COR-L47 (cell line): ENCODE measurements at regions not wholly inside any gene's neighbourhood (a gene's known extent, or its start where the extent isn't known, plus 50 kb on each side); places are given as distances from the start of the nearest gene placed in this dataset.
A peak's percentile ranks its signal among the peaks of the same experiment; 100 is the strongest.

Experiments used
- DNase-seq: peaks from one replicate; lab custom pipeline; 2025; lab: John Stamatoyannopoulos, UW

DNA sequence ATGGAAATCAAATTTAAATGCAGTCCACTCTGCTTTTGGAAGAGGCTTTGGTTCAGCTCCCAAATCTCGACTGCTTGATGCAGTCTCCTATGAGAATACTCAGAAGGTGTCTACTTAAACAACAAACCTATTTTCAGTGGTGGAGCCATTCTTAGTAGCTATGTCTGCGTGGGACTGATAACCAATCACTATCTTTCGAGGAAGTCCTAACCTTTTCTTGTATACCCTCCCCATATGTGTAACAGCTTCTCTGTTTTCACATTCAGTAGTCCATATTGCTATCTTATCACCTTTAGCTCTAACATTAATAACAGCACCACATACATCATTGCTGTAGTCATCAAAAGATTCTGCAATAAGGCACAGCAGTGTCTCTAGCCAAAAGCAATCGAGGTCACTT lies 333.0 kb upstream of the ATP11B start:
- DNase-seq, result no peak

DNA sequence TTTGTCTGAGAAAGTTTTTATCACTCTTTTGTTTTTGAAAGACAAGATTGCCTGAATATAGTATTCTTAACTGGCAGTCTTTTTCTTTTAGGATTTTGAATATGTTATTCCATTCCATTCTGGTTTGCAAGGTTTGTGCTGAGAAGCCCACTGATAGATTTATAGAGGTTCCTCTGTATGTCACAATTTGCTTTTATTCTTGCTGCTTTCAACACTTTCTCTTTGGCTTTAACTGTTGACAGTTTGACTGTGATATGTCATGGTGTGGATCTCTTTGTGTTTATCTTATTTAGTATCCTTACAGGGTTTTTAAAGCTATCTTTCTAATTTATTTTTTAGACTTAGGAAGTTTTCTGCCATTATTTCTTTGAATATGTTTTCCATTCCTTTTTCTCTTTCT lies 331.2 kb upstream of the ATP11B start:
- no peak for DNase-seq

DNA sequence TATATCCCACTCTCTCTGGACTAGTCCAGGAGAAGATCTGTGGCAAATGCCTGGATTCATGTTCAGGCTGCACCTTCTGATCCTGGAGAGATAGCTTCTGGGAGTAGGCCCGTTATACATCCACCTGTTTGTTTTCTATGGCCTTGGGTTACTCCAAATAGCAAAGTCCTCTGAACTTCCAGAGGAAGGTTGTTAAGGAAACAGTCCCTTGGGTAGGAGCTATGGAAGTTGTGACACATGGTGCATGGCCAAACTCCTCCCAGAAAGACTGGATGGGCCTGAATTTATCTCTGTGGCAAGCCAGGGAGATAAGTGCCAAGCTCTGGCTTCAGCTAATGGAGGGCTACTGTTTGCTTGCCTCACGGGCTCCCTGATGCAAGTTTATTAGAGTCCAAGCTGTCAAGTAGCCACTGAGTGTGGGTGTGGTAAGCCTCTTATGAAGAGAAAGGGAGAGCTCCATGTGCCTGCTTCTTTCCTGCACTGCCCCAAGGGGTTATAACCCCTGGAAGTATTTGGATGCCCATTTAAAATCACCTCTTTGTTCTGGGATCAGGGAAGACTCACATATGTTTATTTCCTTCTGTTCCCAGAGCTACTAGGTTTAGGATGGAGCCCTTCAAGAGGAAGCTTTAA lies 328.7 kb upstream of the ATP11B start:
- no peak for DNase-seq

DNA sequence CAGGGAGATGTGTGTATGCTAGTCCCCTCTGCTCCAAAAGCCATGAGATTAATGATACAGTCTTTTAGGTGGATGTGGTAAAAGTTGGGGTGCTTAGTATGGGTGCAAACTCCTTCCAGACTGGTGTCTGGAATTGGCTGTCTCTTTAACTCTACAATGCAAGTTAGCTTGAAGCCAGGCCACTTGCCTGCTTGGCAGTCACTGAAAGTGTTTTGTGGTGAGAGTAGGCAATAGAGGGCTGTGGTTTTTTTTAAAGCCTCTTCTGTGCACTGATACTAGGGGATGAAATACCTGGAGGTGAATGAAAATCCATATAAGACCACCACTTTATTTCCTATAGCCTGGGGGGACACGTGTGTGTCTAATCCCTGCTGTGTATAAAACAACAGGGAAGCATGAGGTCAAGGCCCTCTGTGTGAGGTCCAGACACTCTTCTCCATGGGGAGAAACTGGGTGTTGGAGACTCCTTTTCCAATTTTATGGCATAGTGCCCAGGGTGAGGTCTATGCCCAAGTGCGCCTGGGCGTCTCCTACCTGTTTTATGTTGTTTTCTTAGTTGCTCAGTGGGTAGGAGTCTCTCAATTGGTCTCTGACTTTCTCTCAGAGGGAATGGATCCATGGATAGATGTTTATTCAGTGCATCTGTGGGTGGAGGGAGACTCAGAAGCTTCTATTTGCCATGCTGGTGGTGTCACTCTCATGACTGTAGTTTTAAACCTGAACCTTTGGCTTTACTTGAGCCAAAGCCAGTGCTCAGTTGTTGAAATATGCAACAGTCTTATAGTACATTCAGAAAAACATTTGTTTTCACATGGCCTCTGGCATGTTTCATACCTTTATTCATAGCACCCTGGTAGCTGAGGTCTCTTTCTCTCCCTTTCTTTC lies 327.8 kb upstream of the ATP11B start:
- DNase-seq, result peak; percentile 93

DNA sequence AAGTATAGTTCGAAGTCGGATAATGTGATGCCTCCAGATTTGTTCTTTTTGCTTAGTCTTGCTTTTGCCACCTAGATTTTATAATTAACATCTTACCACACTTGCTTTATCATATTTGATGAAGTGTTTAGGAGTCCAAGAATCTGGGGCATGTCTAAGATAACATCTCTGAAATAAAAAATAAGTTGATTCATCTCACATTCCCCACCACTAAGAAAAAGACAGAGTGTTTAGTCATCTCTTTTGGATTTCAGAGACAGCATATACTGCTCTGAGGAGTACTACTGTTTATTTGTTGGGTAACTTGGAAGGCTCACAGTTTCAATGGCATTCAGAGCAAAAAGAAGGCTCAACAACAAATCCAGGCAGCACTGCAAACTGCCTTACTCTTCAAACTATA lies 324.2 kb upstream of the ATP11B start:
- no peak for DNase-seq

DNA sequence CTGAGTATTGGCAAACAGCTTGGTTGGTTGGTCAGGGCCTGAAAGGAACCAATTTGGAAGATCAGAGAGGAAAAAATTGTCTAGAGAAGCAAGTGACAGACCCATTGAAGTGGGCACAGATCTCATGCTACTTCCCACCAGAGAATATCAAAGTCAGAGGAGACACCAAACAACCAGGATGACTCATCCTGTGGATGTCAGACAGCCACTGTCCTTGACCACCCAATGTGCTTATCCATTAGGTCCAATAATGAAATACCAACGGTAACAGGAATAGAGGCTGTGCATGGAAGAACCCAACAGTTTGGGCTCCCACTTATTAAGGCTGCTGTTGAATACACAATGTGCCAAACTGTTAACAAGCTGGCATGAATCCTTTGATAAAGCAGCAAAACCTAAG lies 323.1 kb upstream of the ATP11B start:
- no peak for DNase-seq

DNA sequence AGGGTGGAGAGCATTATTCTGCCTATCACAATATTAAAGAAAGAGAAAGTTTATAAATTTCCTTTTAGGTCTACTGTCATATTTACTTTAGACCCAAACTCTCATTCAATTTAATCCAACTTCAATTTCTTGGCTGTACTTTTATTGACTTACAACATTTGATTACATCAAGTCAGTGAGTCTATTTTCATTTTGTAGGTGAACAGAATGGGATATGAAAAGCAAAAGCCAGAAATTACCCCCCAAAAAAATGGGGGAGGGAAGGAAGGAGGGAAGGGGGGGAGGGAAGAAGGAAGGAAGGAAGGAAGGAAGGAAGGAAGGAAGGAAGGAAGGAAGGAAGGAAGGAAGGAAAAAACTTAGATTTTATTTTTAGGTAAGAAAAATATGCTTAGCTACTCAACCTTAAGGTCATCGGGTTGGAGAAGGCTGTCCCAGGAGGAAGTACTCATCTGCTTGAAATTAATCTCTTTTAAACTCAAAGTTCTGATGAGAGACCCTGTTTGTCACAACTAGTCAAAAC lies 320.1 kb upstream of the ATP11B start:
- no peak for DNase-seq

DNA sequence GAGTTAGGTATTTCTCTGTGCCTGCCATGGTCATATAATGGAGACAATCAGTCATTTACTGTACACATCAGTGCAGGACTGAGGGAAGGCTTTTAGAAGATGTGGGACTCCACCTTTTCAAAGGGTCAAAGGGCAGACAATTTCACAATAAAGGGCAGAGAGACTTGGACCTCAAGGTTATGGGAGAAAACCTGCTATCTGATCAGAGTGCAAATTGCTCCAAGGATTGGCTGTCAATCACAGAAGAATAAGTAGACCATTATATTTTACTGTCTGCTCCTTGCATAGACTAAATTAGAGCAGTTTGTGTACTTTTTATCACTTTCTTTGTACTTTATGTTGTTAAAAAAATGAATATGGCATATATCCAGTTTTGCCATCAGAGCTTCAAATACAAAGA lies 314.9 kb upstream of the ATP11B start:
- no peak for DNase-seq

DNA sequence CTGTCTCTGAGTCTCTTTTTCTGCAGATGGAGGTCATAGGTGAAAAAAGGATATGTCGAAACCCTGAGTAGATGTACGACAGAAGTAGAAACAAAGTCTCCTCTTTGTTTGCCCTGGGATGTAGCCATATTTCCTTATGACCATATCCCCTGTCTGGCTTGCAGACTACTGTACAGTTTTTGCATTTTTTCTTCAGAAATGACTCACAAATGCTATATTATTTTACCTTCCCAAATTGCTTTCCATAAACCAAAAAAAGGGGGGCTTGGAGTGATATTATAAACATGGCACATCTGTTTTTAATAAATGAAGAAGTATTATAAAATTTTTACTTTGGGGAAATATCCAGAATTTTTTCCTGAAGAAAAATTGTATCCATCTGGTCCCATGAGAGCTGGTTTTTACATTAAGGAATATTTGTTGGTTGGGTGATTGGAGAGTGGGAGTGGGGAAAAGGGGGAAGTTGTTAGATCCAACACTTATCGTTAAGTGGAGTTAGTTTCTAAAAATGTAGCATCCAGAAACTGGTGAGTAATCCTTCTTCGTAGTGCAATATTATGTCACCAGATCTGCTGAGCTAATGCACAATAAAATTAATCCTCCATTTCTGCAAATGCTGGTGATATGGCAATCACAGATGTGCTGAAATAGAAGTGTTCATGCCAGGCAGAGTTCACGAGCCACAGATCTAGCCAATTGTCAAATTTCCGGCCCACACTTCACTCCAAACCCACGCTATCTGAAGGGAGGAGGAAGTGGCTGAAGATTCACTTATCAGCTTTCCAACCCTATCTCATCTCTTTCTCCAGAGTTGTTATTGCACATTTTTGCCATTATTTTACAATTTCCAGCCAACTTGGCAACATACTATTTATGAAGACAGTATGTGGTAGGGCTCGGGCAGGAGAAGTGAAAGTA lies 313.6 kb upstream of the ATP11B start:
- DNase-seq, result no peak

DNA sequence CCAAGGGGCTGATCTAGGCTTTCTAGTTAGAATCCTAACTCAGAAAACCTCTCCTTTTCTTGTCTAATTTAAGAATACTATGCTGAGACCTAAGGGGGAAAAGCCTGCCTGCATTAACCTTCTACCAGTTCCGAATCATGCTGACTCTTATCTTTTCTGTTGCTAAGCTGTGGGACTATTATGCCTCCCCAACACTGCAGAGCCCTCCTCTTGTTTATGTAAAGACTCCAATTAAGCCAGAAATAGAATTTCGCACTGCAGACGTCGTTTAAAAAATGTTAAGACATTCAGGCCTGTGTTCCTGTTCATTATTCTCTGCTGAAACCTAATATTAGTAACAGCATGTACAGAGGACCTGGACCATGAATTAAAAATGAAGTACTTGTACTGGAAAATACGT lies 310.6 kb upstream of the ATP11B start:
- peak; percentile 52 for DNase-seq

DNA sequence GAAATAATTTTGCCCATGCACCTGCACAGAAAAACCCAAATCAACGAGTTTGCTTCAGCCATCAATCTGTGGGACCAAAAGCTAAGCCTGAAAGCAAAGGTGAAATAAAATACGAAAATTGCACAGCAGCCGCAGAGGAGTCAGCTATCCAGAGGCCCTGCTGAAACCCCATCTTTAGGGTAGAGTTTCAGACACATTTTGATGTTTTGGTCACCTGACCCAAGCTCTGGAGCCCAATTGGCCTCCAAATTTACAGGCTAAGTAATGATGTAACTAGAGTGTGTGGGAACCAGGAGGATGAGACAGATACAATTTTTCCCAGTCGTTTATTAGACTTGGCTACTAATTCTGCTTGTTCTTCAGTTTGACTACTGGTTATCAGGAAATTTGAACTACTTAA lies 308.6 kb upstream of the ATP11B start:
- peak; percentile 17 for DNase-seq

DNA sequence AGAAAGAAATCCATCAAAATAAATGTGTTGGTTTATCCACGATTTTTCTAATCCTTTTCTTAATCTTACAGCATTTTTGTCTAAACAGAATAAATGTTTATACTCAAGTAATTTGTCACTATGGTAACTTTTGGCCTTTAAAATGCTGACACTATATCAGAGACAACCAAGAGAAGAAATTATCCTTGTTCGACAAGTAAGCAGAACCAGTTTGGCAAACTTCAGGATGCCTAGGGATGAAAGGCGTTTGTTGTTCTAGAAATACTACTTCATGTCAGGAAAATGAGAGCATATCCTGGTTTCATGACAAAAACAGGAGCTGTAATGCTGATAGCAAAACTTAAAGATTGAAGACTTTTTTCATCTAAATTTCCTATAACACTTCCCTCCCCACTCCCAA lies 308.0 kb upstream of the ATP11B start:
- peak; percentile 11 for DNase-seq

DNA sequence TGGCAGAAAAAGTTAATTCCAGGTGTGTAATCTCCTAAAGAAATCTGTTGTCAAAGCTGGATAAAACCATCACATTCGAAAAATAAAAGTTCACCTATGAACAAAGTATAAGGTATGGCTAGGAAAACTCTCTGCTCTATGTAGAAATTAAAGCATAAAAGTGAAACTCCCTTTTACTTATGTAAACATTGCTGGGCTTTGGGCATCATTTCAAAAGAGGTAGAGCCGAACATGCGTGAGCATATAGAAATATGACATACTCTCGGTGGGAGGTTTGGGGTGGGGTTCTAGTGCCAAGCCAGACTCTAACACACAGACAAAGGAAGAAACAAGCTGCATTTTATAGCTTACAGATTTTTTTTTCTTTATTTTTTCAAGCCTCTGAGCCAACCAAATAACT lies 306.8 kb upstream of the ATP11B start:
- peak; percentile 80 for DNase-seq

DNA sequence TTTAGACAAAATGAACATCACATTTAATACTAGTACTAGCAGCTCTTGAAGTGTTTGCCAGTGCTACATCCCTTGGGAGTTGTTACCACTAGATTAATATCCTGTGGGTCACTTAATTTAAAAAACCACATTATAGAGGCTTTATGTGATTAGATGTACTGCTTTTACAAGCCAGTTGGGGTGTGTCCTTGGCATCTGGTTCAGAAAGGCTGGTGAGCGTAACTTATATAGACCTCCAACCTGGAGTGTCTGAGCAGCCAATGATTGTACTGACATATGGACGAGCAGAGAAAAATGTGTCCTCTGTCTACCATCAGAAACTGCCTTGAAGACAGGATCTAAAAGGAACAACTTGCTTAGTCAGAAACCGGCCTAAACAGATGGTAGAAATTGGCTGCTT lies 306.2 kb upstream of the ATP11B start:
- DNase-seq, result no peak

DNA sequence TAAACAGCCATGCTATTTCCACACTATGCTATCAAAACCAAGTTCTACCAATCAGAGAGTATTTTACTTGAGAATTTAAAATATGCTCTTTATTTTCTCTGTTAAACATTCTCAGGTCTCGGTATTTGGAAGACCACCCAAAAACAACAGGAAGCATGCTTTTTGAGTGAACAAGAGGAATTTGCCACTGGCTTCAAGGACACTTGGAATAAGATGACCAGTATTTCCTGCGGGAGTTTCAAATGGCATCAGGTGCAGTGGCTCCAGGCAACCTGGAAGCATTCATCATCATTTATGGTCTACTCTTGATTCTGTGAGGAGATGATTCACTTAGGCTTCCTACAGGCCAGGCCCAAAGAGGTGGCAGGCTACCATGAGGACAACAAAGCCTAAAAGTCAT lies 305.7 kb upstream of the ATP11B start:
- no peak for DNase-seq

DNA sequence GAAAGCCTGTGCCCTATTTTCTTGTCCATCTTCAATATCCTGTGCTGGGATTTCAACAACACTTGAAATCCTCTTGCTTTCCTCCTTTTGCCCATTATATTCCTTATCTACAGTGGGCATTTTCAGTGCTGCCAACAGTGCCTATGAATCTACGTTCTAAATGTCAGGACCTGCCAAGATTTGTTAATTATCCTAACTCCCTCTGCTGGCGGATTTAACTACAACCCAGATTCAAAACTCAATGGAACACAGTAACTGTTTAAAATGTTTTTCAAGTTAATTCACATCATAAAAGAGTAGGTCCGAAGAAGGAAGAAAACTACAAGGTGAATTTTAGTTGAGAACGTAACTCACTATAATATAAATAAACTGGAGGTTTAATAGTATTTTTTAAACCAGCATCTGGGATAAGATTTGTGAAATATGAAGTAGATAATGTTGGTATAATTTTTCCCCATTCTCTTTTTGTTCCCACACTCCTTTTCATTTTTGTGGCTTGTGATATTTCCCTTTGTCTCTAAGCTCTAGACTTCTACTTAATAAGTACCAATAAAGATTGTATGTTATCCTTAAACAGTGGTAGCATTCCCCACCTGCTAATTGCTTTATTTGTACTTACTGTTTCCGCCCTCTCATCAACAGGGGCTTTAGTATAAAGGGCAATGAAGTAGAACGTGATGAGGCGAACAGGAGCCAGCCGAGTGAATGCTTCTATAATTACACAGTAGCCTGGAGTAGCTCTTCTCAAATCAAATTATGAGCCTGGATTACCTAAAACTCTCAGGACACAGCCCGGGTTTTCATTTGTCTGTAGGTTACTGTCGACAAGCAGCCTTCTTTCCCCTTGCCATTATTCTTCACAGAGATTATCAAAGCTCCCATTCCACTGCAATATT lies 302.5 kb upstream of the ATP11B start:
- DNase-seq, result peak; percentile 96

DNA sequence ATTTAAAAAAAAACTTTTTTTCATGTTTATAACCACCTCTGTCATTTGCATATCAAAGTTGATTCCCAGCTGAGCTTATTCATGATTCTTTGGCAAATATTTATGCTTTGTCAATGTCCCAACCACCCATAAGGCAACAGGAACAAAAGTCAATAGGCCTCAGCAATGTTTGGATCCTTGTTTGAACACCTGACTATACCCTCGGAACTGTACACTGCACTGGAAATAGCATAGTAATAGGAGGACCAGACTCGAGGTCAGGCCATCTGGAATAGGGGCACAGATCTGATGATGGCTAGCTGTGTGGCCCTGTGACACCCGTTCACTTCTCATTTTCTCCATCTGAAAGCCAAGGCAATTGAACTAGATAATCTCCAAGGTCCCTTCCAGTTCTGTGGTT lies 301.7 kb upstream of the ATP11B start:
- DNase-seq, result peak; percentile 72

DNA sequence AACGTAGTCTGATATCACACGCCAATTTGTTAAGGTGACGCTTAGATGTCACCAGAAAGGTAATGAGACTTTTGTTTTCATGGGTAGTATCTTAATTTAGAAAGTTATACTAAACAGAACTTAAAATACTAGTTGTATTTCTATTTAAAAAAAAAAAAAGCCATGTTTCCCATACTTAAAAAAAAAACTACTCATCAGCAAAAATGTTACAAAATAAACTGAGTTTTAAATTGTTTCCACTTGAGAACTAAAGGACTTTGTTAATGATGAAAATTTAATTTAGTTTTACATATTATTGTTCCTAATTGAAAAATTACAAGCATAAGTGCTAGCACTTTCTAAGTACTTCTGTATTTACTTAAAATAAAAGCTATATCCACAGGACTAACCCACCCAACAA lies 300.8 kb upstream of the ATP11B start:
- no peak for DNase-seq

DNA sequence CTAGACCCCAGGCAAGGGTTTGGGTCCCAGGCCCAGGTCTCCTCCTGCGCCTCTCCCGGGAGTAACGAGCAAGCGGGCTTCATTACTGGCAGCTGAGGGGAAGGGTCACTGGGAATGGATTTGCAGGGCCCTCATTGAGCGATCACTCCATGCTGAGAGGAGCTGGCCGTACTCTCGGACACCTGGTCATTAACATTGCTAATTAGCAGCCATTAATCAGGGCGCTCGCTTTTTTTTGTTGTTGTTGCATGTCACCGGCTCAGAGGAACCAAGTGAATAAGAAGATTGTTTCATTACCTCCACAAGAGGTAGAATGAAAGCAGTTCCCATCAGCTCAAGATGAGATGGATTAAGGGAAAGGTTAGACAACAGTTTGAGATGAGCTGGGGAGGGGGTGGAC lies 293.0 kb upstream of the ATP11B start:
- DNase-seq, result peak; percentile 37

DNA sequence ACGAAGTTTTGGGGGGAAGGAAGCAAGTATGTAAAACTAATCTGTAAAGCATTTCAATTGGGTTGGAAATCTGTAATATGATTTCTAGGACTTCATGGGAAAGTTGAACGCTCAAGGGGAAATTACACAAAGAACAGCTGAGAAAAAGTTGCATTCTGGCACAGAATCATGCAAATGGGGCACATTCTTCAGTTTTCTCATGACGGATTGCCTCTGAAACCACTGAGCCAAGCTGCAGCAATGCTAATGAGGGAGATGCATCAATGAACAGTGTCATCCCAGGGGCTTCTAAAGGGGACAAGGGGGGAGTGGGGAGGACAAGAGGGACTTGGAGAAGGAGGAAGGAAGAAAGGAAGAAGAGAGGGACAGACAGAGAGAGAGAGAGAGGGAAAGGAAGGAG lies 291.4 kb upstream of the ATP11B start:
- DNase-seq, result no peak

DNA sequence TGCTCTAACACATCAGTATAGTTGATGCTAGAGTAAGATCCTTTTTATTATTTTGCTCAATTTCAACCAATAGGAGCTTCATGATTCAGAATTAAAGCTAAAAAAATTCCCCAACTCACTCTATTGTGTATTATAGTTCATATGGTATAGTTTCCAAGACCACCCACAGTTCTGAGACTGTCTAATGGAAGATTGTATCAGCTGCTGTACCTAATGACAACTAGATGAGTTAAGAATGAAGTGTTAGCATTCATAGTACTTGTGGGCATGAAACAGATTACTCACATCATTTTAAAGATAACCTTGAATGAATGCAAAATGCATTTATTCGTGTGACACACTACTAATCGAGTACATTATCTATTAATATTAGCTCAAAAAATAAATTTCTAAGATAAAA lies 289.9 kb upstream of the ATP11B start:
- no peak for DNase-seq
